COLO668 (cell line): ENCODE measurements at regions not wholly inside any gene's neighbourhood (a gene's known extent, or its start where the extent isn't known, plus 50 kb on each side); places are given as distances from the start of the nearest gene placed in this dataset.

Experiments used
- DNase-seq: peaks from one replicate; lab custom pipeline; 2025; ENCODE audit not compliant: unreplicated experiment; lab: John Stamatoyannopoulos, UW

GRCh38 chr5:159452480-159453167 is 122.3 kb upstream of the IL12B start:
- DNase-seq = no peak

DNA sequence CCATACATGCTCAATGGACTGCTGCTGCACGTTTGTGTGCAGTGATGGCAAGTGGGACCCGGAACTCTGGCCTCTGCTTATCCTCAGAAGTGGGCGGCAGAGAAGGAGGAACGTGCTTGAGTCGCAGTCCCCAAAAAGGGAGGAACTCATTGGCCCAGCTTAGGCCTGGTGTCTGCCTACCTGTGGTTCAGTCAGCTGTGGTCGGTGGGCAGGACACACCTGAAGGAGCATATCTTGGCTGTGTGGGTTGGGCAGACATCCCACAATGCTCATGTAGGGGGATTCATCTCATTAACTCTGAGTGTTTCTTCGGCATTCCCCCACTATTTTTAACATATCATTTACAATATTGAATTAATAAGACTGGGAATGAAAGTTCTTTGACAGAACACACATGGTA is 122.9 kb upstream of the IL12B start:
- no peak for DNase-seq

- no peak for DNase-seq
Measured at GRCh38 chr5:159456261-159456660, 126.0 kb upstream of the IL12B start.

DNA sequence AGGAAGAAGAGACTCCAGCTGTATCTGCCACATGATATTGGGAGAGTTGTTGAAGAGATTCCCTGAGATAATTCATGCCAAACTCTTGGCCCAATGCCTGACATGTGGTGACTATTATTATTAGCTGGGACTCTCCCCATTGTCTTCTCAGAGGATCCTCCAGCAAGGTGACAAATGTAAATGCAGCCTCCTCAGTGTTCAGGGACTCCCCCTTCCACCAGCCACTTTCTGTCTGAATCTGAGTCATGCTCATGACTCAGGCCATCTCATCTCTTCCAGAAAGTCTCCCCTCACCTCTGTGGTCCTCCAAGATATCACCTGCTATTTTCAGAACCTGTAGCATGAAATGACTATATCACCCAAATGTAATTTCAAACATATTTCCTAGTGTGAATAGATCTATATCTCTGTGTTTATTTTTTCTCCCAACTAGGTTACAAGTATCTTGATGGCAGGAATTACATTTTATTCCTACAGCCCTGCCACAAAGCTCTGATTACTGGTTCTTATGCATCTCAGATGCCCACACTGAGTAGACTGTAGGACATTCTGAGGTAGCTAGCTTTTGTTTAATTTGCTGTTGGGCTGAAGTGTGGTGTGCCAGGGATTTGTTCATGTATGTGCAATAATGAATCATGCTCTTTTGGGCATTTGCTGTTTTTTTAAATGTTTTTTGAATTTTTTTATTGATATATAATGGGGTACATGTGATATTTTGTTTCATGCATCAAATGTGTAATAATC is 126.6 kb upstream of the IL12B start:
- no peak for DNase-seq

- no peak for DNase-seq
Measured at GRCh38 chr5:159458217-159458711, 128.0 kb upstream of the IL12B start.

DNA sequence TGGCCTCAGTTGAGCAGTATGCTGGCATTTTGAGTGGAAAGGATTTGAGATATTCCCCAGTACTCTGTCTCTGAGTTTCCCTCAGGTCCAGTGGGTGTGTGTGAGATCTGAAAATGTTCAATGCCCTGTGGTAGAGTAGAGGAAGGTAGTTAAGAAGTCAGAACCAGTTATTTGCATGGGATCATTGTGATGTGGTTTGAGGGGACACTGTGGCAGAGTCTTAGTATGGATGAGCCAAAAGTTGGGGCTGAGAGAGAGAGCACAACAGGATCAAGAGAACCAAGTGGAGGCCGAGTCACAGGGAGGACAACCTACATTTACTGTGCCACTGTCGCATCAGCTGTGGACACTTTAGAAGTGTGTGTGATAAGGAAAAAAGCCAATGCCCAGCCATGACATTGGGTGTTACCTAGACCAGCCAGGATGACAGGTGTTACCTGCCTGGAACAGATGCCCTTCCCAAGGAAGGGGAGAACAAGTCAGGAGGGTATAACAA is 128.9 kb upstream of the IL12B start:
- no peak for DNase-seq

- DNase-seq = no peak
Measured at GRCh38 chr5:159459951-159460538, 129.8 kb upstream of the IL12B start.

GRCh38 chr5:159463590-159464321 is 133.5 kb upstream of the IL12B start:
- DNase-seq = no peak

DNA sequence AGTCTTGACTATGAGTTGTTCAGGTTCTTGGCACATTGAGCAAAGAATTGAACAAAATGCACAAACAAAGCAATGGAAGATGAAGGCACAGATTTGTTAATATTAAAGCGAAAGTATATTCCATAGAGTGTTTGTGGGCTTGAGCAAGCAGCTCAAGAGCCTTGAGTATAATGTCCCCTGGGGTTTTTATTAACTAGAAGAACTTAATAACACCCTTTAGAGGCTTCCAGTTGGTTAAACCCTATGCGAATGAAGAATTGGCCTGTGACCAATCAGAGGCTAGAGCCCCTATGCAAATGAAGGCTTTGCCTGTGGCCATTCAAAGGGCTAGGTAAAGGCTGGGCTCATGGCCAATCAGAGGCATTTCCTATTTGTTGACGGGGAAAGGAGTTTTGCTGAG is 135.3 kb upstream of the IL12B start:
- DNase-seq = no peak

DNA sequence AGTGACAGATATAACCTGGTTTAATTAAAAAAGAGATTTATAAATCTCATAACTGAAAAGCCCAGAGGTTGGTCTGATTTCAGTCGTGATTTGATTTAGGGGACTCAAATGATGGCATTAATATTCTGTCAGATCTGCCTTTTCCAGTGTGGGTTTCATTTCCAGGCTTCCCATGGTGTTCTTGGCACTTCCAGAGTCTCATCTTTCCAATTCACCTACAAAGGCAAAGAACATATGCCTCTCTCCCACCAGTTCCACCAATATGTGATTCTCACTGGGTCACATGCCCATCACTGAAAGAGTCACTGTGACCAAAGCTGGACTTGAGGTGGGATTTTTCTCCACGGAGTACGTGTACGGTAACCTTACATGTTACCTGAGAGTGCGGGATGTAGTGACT is 137.4 kb upstream of the IL12B start:
- DNase-seq = no peak

GRCh38 chr5:159469496-159470372 is 139.4 kb upstream of the IL12B start:
- DNase-seq = no peak

DNA sequence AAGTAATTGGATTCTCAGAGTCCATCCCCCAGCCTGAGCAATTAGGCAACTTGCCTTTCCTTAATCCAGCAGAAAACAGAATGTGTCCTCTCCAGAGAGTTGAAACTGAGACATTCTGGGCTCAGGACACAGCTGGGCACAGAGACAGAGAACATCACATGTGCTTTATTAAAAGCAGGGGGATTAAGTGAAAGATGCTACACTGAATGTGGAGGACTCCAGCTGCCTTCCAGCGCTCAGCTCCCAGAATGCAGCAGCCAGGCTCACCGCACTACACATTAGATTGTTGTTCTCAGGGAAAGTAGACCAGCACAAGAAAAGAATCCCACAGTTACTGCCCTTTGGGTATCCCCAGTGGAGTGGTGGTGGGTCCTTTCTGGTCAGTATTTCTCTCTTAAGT is 141.6 kb upstream of the IL12B start:
- DNase-seq = no peak

DNA sequence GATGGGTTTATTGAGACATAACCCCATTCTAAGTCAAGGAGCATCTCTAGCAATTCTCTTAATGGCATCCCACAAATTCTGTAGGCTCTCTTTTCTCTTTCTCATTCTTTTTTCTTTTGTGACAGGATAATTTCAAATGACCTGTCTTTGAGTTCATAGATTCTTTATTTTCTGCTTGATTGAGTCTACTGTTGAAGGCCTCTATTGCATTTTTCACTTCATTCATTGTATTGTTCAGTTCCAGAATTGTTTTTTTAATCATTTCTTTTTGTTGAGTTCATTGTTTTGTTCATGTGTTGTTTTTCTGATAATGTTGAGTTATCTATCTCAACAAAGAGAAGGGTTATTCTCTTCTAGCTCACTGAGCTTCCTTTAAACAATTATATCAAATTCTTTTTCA is 144.7 kb upstream of the IL12B start:
- no peak for DNase-seq

- DNase-seq = no peak
Measured at GRCh38 chr5:159478950-159479349, 148.7 kb upstream of the IL12B start.

GRCh38 chr5:159480849-159481248 is 150.6 kb upstream of the IL12B start:
- DNase-seq = no peak

- no peak for DNase-seq
Measured at GRCh38 chr5:159481751-159482150, 151.5 kb upstream of the IL12B start.

DNA sequence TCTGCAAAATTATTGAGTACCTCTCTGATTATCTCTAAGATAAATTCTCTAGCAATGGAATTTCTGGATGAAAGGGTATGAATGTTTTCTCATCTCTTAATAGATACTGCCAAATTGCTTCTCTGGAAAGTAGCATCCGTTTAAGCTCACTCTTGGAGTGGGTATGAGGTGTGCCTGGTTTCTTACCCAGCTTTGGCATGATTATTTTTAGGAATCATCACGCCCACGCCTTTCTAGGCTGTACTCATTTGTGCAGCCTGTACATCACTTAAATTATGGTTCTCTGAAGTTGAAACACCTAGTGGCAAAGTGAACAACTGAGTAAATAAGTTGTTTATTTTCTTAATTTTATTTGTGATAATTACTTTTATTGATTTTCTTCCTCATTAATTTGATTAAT is 156.5 kb upstream of the IL12B start:
- DNase-seq = no peak

GRCh38 chr5:159488516-159488915 is 158.2 kb upstream of the IL12B start:
- no peak for DNase-seq

GRCh38 chr5:159489779-159490178 is 159.5 kb upstream of the IL12B start:
- no peak for DNase-seq

GRCh38 chr5:159490507-159490906 is 160.2 kb upstream of the IL12B start:
- DNase-seq = no peak
